OCI-LY3 (cell line): ENCODE measurements at regions not wholly inside any gene's neighbourhood (a gene's known extent, or its start where the extent isn't known, plus 50 kb on each side); places are given as distances from the start of the nearest gene placed in this dataset.
"Not testable (repeated sequence)": the region's sequence is repeated elsewhere in the genome, so short reads cannot be mapped to it uniquely, and the experiment has no call there.

Experiments
- H2AFZ ChIP-seq: fragments of 200-600, 300-600 bp; shearing (Covaris generic); 2 replicates; pipeline ENCODE4 v1.6.0; 2014; ENCODE audit warnings: antibody characterized with exemption, low read depth, low read length
- H3K27ac ChIP-seq: fragments of 200-600, 300-600 bp; sonication (generic); 2 replicates; pipeline ENCODE4 v1.5.1; 2014; ENCODE audit warnings: mild to moderate bottlenecking, low read length, moderate library complexity, mixed read lengths
- H3K27me3 ChIP-seq: fragments of 200-600, 300-600 bp; sonication (generic); 2 replicates; pipeline ENCODE4 v1.6.1; 2014; ENCODE audit warnings: low read depth, low read length, mixed read lengths
- H3K36me3 ChIP-seq: fragments of 200-600, 300-600 bp; sonication (generic); replicated peaks from 2 replicates; pipeline ENCODE3; 2014; ENCODE audit warnings: low read depth, low read length, mixed read lengths
- H3K4me1 ChIP-seq: fragments of 300-600, 200-600 bp; sonication (generic); 2 replicates; pipeline ENCODE4 v1.6.1; 2014; ENCODE audit warnings: low read length, mixed read lengths
- H3K4me2 ChIP-seq: fragments of 200-600, 300-600 bp; sonication (generic); 2 replicates; pipeline ENCODE4 v1.6.1; 2014; ENCODE audit warnings: low read length, mixed read lengths
- H3K4me3 ChIP-seq: fragments of 300-600, 200-600 bp; sonication (generic); 2 replicates; pipeline ENCODE4 v1.5.1; 2014; ENCODE audit warnings: antibody characterized with exemption, mild to moderate bottlenecking, low read length, moderate library complexity
- H3K79me2 ChIP-seq: fragments of 300-600, 200-600 bp; shearing (Covaris generic); 2 replicates; pipeline ENCODE4 v1.6.1; 2014; ENCODE audit warnings: mild to moderate bottlenecking, low read length, mixed read lengths
- H3K9ac ChIP-seq: fragments of 300-600, 200-600 bp; shearing (Covaris generic); 2 replicates; pipeline ENCODE4 v1.6.0; 2014; ENCODE audit warnings: mild to moderate bottlenecking, low read length, moderate library complexity
- H3K9me3 ChIP-seq: fragments of 200-600, 300-600 bp; shearing (Covaris generic); 2 replicates; pipeline ENCODE4 v1.6.1; 2014; ENCODE audit warnings: low read length, mixed read lengths; ENCODE audit not compliant: insufficient read depth
- H4K20me1 ChIP-seq: fragments of 200-600, 300-600 bp; sonication (generic); 2 replicates; pipeline ENCODE4 v1.6.1; 2016; ENCODE audit warnings: low read length, mixed read lengths; ENCODE audit not compliant: insufficient read depth
- EZH2phosphoT487 ChIP-seq: fragments of 200-600 bp; shearing (Covaris generic); IDR thresholded peaks from 2 replicates; pipeline ENCODE4 v1.6.1; 2018; ENCODE audit warnings: antibody characterized with exemption, mixed run types, low read depth
- TF ChIP-seq, protein P1 (sequence below): fragments of 200-600, 300-600 bp; sonication (generic); IDR thresholded peaks from 2 replicates; pipeline ENCODE4 v1.5.1; 2014; ENCODE audit warnings: antibody characterized with exemption, low read length, low read depth

DNA sequence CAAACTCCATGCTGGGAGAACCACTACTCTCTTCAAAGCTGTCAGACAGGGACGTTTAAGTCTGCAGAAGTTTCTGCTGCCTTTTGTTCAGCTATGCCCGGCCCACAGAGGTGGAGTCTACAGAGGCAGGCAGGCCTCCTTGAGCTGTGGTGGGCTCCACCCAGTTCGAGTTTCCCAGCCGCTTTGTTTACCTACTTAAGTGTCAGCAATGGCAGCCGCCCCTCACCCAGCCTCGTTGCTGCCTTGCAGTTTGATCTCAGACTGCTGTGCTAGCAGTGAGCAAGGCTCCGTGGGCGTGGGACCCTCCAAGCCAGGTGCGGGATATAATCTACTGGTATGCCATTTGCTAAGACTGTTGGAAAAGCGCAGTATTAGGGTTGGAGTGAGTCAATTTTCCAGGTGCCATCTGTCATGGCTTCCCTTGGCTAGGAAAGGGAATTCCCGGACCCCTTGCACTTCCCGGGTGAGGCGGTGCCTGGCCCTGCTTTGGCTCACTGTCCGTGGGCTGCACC, 190.7 kb downstream of the TTC6 start:
- H3K27ac ChIP-seq, H4K20me1 ChIP-seq: not testable (repeated sequence)

DNA sequence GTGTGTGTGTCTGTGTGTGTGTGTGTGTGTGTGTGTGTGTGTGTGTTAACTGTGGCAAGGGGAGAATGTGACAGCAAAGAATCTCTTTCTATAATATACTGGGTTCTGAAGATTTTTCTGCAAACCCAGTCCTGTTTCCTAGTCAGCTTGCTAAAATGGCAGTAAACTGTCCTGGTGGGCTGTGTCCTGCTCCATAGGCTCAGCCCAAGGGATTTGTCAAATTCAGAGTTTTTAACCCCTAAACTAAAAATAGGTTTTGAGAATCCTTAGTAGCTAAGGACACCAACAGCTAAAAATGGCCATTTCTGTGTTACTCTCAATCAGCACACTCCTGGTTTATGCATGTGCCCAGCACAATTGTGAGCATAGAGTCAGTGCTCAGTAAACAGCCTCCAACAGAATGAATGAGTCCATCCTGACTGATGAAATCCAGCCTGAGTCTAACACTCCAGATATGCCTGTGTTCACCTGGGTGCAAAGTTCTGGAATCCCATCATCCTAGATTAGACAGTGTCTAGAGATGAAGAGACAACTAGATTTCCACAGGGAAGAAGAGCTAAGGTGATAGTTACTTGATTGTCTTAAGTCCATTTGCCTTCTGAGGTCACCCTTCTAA, 192.6 kb downstream of the TTC6 start:
- H3K27me3 ChIP-seq, result no peaks in the 10 kb centered on the region
- H3K4me2 ChIP-seq, result no peak overlapping the region
- H3K36me3 ChIP-seq, result no peaks in the 10 kb centered on the region
- H3K27ac ChIP-seq, result no peak overlapping the region
- H2AFZ ChIP-seq, result no peak overlapping the region
- H3K4me3 ChIP-seq, result no peak overlapping the region
- TF ChIP-seq EZH2phosphoT487, result no peak
- TF ChIP-seq, protein P1, sequence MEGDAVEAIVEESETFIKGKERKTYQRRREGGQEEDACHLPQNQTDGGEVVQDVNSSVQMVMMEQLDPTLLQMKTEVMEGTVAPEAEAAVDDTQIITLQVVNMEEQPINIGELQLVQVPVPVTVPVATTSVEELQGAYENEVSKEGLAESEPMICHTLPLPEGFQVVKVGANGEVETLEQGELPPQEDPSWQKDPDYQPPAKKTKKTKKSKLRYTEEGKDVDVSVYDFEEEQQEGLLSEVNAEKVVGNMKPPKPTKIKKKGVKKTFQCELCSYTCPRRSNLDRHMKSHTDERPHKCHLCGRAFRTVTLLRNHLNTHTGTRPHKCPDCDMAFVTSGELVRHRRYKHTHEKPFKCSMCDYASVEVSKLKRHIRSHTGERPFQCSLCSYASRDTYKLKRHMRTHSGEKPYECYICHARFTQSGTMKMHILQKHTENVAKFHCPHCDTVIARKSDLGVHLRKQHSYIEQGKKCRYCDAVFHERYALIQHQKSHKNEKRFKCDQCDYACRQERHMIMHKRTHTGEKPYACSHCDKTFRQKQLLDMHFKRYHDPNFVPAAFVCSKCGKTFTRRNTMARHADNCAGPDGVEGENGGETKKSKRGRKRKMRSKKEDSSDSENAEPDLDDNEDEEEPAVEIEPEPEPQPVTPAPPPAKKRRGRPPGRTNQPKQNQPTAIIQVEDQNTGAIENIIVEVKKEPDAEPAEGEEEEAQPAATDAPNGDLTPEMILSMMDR, result no peak
- H4K20me1 ChIP-seq, result no peaks in the 10 kb centered on the region
- H3K9me3 ChIP-seq, result no peaks in the 10 kb centered on the region
- no peak overlapping the region for H3K9ac ChIP-seq
- no peaks in the 10 kb centered on the region for H3K79me2 ChIP-seq
- H3K4me1 ChIP-seq, result no peaks in the 10 kb centered on the region

More for the DNA sequence above, 190.7 kb downstream of the TTC6 start:
- not testable (repeated sequence) for H3K4me3 ChIP-seq, H3K4me1 ChIP-seq, H2AFZ ChIP-seq, H3K79me2 ChIP-seq, H3K9me3 ChIP-seq, H3K27me3 ChIP-seq, H3K9ac ChIP-seq, H3K4me2 ChIP-seq, H3K36me3 ChIP-seq

DNA sequence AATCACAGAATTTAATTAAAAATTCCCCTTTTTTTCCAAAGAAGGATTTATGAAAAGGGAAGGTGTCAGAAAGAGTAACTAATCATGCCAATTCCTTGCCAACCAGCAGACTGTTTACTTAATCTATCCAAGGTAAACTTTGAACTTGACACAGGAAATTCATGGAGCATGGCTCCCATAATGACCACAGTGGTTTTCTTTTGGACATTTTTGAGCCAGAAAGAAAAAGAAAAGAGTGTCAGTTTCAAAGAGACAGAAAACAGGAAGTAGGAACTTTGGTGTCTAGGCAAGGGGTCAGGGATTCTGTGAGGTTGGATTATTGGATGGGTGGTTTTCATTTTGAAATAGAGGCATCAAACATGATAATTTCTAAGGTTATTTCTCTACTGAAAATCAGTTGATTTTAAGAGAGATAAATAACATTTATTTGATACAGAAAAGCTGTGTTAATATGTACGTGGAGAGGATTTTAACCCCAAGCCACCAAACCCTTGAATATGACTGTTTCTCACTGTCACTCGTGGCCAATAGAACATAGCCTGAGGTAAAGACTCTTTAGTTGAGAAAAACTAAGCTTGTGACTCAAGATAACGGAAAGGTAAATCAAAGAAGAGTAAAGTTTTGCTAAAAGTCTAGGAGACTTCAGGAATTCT, 196.1 kb downstream of the TTC6 start:
- Histone ChIP-seq H3K4me1 (no peaks in the 10 kb centered on the region), H3K36me3 (no peaks in the 10 kb centered on the region), H3K9ac (no peak overlapping the region), H3K27me3 (no peaks in the 10 kb centered on the region), H3K4me2 (no peak overlapping the region), H2AFZ (no peak overlapping the region), H3K27ac (no peak overlapping the region), H3K79me2 (no peaks in the 10 kb centered on the region), H3K4me3 (no peak overlapping the region), H4K20me1 (no peaks in the 10 kb centered on the region), H3K9me3 (no peaks in the 10 kb centered on the region)
- TF ChIP-seq EZH2phosphoT487, result no peak
- TF ChIP-seq, protein P1, result no peak

DNA sequence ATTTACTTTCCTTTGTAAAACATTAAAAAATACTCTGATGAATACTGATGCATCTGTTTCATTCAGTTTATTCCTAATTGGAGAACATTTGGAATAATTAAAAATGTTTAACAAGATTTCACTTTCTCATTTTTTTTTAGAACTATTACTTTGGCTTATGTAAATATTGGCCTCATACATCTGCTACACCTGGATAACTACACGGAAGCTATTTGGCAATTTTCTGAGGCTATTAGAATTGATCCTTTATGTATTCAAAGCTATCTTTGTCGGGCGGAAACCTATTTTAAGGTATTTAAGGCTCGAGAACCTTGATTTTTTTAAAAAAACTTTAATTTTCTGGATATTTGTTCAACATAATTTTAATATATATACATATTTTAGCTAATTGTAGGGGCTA, 196.7 kb downstream of the TTC6 start:
- Histone ChIP-seq H3K4me1 (no peaks in the 10 kb centered on the region), H4K20me1 (no peaks in the 10 kb centered on the region), H3K9me3 (no peaks in the 10 kb centered on the region), H3K36me3 (no peaks in the 10 kb centered on the region), H3K4me3 (no peak overlapping the region), H2AFZ (no peak overlapping the region), H3K4me2 (no peak overlapping the region), H3K79me2 (no peaks in the 10 kb centered on the region), H3K27me3 (no peaks in the 10 kb centered on the region), H3K27ac (no peak overlapping the region), H3K9ac (no peak overlapping the region)
- TF ChIP-seq, protein P1, result no peak
- no peak for TF ChIP-seq EZH2phosphoT487
